ENCODE measurements at regions not wholly inside any gene's neighbourhood (a gene's known extent, or its start where the extent isn't known, plus 50 kb on each side); places are given as distances from the start of the nearest gene placed in this dataset.

DNA sequence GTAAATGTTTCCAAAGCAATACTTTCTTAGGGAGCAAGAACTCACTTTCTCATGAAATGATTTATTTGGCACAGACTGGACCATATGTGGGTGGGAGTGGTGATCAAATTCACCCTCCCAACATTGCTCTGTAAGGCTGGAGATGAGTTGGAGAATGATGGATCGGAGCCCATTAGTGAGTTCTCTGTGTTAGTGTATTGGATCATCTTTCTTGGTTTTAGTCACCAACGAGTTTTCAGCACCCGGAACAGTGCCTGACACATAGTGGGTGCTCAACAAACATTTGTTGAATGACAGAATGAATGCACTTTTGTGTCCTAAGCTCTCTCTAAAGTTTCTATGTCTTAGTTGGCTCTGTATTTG lies 104.5 kb upstream of the FAM20A start:
- peaks cover 40% of the 10 kb centered on the region for H3K4me1 Mint-ChIP-seq (ENCODE audit: low read depth)
- no peaks in the 10 kb centered on the region for H3K36me3 Mint-ChIP-seq (ENCODE audit: low read depth)
- H3K4me3 Mint-ChIP-seq = no peak overlapping the region
- no peaks in the 10 kb centered on the region for H3K27me3 Mint-ChIP-seq (ENCODE audit: insufficient read depth)
- H3K9me3 Mint-ChIP-seq = peaks cover 10% of the 10 kb centered on the region; the same call in 1 of the 2 replicates
- H3K27ac Mint-ChIP-seq = no peak overlapping the region
- DNase-seq = no peak
- no peak for TF ChIP-seq CTCF (IDR thresholded peaks at IDR 0.05)

- Mint-ChIP-seq H3K4me3 (peak overlapping the region; percentile 0; the same call in 1 of the 2 replicates), H3K9me3 (peaks cover 10% of the 10 kb centered on the region; the same call in 1 of the 2 replicates), H3K36me3 (ENCODE audit: low read depth) (no peaks in the 10 kb centered on the region), H3K4me1 (ENCODE audit: low read depth) (peaks cover 34% of the 10 kb centered on the region), H3K27ac (peak overlapping the region; percentile 8; the same call in 1 of the 2 replicates), H3K27me3 (ENCODE audit: insufficient read depth) (no peaks in the 10 kb centered on the region)
- DNase-seq = peak; percentile 44
- TF ChIP-seq CTCF (IDR thresholded peaks at IDR 0.05) = no peak
Observed at GRCh38 chr17:68704871-68705713, 103.9 kb upstream of the FAM20A start.

DNA sequence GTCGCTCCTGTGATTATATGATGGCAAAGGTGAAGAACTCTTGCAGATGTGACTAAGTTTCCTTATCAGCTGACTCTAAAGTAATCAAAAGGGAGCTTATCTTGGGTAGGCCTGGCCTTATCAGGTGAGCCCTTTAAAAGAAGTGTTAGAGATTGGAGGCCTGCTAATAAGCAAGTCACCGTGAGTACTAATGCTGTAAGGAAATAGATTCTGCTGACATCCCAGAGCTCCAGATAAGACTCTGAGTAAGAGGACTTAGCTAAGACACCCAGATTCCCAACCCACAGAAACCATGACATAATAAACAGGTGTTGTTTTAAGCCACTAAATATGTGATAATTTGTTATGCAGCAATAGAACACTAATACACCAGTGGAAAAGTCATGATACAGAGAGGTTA lies 99.9 kb upstream of the FAM20A start:
- TF ChIP-seq CTCF (IDR thresholded peaks at IDR 0.05) = no peak
- no peak overlapping the region for H3K27ac Mint-ChIP-seq
- no peaks in the 10 kb centered on the region for H3K27me3 Mint-ChIP-seq (ENCODE audit: insufficient read depth)
- no peak overlapping the region for H3K4me3 Mint-ChIP-seq
- H3K36me3 Mint-ChIP-seq (ENCODE audit: low read depth) = no peaks in the 10 kb centered on the region
- H3K9me3 Mint-ChIP-seq = peaks cover 21% of the 10 kb centered on the region; the same call in 1 of the 2 replicates
- DNase-seq = no peak
- peaks cover 25% of the 10 kb centered on the region; the same call in 1 of the 2 replicates for H3K4me1 Mint-ChIP-seq (ENCODE audit: low read depth)

GRCh38 chr17:68700421-68700820 lies 99.3 kb upstream of the FAM20A start:
- peaks cover 2% of the 10 kb centered on the region; the same call in 1 of the 2 replicates for H3K27me3 Mint-ChIP-seq (ENCODE audit: insufficient read depth)
- H3K27ac Mint-ChIP-seq = no peak overlapping the region

DNA sequence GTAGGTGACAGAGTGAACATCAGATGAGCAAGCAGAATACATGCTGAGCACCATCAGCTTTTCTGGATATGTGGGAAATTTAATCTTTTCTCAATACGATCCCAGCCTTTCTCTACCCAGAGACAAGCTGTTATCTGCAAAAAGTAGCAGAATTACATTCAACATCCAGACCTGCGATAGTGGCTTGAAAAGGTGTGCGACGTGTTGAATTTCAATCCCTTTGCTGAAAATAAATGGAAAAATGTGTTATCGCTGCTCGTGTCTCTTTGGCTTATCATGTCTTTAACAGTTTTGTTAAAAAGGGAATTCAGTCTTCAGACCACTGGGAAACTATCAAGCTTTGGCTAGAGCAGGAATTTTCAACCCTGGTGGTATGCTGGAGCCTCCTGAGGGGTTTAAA lies 98.8 kb upstream of the FAM20A start:
- H3K27me3 Mint-ChIP-seq (ENCODE audit: insufficient read depth) = peaks cover 2% of the 10 kb centered on the region; the same call in 1 of the 2 replicates
- peaks cover 14% of the 10 kb centered on the region; the same call in 1 of the 2 replicates for H3K4me1 Mint-ChIP-seq (ENCODE audit: low read depth)
- H3K9me3 Mint-ChIP-seq = peaks cover 25% of the 10 kb centered on the region
- no peak for DNase-seq
- H3K36me3 Mint-ChIP-seq (ENCODE audit: low read depth) = no peaks in the 10 kb centered on the region
- H3K27ac Mint-ChIP-seq = no peak overlapping the region
- TF ChIP-seq CTCF (IDR thresholded peaks at IDR 0.05) = no peak
- no peak overlapping the region for H3K4me3 Mint-ChIP-seq

More at GRCh38 chr17:68700421-68700820, 99.3 kb upstream of the FAM20A start:
- no peak for TF ChIP-seq CTCF (IDR thresholded peaks at IDR 0.05)
- Mint-ChIP-seq H3K9me3 (peaks cover 23% of the 10 kb centered on the region), H3K4me3 (no peak overlapping the region), H3K4me1 (ENCODE audit: low read depth) (peaks cover 19% of the 10 kb centered on the region; the same call in 1 of the 2 replicates), H3K36me3 (ENCODE audit: low read depth) (no peaks in the 10 kb centered on the region)
- no peak for DNase-seq
